Bone marrow (tissue), 2 donors: ENCODE measurements at regions not wholly inside any gene's neighbourhood (a gene's known extent, or its start where the extent isn't known, plus 50 kb on each side); places are given as distances from the start of the nearest gene placed in this dataset.

Experiments used
- DNase-seq, 2 donors: peaks; one replicate each; lab custom pipeline; 2025; lab: John Stamatoyannopoulos, UW

- no peak for DNase-seq
Observed at GRCh38 chr4:81881855-81882621, 410.3 kb upstream of the RASGEF1B start.

GRCh38 chr4:81876106-81876505, 404.4 kb upstream of the RASGEF1B start:
- DNase-seq: no peak

DNA sequence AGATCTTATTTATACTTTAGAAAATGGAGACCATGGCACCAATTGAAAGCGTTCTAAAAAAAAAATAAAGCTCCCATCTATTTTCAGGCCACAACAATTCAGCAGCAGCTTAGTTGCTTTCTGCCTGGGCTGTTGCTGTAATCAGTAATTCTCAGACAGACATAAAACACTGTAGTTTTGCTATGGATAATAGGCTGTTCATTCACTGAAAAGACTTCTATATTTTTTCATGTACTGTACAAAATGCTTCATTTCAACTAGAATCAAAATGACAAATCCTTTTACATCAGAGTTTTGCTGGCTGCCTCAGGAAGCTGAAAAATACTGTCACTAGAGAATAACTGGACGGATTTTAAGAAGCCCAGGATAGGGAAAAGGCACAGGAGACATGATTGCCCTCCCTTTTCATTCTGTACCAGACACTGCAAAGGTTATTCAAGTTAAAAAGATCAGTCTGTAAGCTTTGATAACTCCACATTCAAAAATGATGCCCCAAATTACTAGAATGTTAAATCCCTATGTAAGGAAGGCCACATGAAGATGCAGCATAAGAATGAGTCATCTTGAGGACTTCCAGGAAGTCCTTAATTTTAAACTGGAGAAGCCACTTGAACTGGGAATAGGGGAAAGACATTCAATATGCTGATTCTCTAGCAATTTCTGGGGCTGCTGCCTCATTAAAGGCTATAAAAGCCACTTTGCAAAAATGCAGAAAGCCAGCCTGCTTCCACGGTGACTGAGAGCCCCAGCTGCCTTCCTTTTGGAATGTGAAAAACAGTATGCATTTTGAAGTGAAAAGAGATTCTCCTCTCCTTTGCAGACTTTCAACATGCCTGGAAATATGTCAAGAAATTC, 403.2 kb upstream of the RASGEF1B start:
- no peak for DNase-seq

- no peak for DNase-seq
Observed at GRCh38 chr4:81870275-81870674, 398.6 kb upstream of the RASGEF1B start.

DNA sequence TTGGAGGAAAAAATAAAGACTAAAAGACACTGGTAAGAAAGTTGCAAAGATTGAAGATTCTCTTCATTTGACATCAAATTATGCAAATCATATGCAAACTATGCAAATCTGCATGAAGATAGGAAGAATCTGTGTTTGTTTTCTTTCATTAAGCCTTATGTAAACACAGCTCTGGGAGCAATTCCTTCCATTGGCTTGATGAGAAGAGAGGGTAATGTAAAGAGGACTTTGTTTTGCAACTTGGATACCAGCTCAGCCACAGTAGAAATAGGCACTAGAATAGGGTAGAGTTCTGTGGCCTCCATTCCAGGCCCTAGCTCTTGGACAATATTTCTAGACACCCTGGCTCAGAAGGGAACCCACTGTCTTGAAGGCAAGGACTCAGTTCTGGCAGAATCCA, 388.4 kb upstream of the RASGEF1B start:
- DNase-seq: no peak

GRCh38 chr4:81854406-81854805, 382.7 kb upstream of the RASGEF1B start:
- DNase-seq: no peak

- no peak for DNase-seq
Observed at GRCh38 chr4:81852031-81852715, 380.5 kb upstream of the RASGEF1B start.

DNA sequence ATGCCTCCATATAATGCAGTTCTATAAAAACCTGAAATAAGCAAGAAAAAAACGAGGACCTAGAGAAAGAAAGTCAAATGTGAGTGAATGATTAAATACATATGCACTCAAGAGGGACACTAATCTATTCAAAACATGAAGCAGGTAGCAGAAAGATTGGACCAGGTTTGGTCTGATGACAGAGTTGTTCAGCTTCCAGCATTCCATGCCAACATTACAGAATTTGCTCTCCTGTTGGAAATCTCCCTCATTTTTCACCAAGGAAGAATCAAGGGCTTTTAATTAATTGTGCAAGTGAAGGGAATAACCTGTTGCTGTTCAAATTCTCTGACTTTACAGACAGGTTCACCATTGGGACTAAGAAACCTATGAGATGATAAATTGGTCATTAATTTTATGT, 379.0 kb upstream of the RASGEF1B start:
- DNase-seq: no peak

- no peak for DNase-seq
Observed at GRCh38 chr4:81845761-81846160, 374.1 kb upstream of the RASGEF1B start.

DNA sequence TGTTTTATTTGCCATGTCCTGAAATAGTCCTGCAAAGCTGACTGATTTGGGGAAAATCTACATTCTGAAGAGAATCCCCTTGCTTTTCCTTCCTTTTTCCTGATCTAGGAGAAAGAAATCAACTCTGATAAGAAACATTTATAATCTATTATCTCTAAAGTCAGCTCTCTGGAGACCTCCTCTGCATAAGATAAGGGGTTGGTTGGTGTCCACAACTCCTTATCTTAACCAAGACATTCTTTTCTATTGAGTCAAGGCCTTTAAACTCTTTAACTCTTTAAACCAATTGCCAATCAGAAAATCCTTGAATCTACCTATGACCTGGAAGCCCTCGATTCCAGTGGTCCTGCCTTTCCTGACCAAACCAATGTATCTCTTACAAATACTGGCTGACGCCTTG, 373.6 kb upstream of the RASGEF1B start:
- DNase-seq: no peak

DNA sequence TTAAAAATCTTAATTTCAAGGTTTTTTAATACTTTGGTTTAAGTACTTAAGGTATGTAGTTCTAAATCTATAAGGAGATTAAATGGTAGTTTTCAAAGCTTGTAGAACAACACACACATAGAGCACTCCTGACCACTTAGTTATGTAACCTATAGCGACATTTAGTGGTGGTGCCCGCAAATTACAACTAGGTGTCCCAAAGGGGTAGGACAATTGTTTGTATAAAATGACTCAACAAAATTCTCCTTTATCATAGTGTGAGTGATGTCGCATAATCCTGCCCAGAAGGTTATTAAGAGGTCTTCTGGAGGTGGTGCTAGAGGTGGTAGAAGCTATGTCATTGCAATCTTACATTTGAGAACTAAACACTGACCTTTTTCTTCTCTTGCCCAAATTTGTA, 373.0 kb upstream of the RASGEF1B start:
- peak; percentile 12 to 82 for DNase-seq

GRCh38 chr4:81839347-81840042, 367.8 kb upstream of the RASGEF1B start:
- no peak for DNase-seq

DNA sequence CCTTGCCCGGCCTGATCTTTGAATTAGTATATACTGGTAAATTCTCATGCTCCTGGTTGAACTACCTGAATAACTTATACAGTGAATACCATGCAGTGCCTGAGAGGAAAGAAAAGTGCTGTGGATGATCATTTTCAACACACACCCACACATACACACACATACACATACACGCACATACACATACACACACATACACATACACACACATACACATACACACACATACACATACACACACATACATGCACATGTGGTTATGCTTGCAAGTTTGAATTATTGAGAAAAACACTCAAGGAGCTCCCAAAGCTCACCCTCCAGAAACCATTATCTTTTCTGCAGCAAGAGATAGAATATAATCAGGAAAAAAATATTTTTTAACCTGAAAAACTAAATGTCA, 366.9 kb upstream of the RASGEF1B start:
- DNase-seq: no peak

- DNase-seq: no peak
Observed at GRCh38 chr4:81836716-81837115, 365.0 kb upstream of the RASGEF1B start.

- DNase-seq: no peak
Observed at GRCh38 chr4:81833576-81833975, 361.9 kb upstream of the RASGEF1B start.

- DNase-seq: no peak
Observed at GRCh38 chr4:81828991-81829390, 357.3 kb upstream of the RASGEF1B start.

DNA sequence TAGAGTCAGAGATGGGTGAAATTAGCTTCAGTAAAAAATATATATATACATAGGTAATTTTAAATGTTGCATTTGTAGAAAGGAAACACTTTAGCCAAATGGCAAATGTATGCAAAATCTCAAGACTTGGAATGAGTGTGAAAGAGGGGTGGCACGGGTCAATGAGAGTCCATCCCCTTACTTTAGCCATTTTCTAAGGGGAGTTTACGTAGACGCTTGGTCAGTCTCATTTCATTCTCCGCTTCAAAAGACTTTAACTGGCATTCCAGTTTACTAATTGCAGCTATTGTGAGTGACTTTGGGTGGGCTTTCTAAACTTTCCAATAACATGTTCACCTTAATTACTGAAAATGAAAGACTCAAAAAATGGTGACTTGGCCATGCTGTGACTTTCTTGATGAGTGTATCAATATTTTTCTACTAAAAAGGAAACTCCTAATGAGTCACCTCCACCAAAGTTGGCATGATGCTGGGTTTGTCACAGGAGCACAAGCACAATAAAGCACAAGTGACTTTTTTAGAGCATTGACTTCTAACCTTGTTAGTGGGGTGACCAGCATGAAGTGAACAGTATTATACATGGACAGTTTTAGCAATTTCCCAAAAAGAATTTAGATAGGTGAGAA, 356.0 kb upstream of the RASGEF1B start:
- no peak for DNase-seq

GRCh38 chr4:81826817-81827424, 355.2 kb upstream of the RASGEF1B start:
- no peak for DNase-seq

- no peak for DNase-seq
Observed at GRCh38 chr4:81826335-81826734, 354.6 kb upstream of the RASGEF1B start.

DNA sequence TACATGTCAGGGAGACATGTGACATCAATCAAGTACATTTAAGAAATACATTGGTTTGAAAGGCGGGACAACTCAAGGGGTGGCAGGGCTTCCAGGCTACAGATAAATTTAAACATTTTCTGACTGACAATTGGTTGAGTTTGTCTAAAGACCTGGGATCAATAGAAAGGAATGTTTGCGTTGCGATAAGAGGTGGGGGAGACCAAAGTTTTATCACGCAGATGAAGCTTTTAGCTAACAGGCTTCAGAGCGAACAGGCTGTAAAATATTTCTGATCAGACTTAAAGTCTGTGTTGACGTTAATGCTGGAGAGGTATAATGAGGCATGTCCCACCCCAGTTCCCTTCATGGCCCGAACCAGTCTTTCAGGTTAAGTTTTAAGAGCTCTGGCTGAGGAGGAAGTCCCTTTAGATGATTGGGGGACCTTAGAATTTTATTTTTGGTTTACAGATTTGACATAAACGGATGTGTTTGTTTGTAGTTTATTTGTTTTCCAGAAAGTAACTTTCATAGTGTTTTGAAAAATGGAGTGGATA, 346.7 kb upstream of the RASGEF1B start:
- DNase-seq: no peak
